ENCODE measurements at regions not wholly inside any gene's neighbourhood (a gene's known extent, or its start where the extent isn't known, plus 50 kb on each side); places are given as distances from the start of the nearest gene placed in this dataset.
A peak's percentile ranks its signal among the peaks of the same experiment; 100 is the strongest.

- H3K9me3 ChIP-seq = no peaks in the 10 kb centered on the region
- no peak for TF ChIP-seq CTCF (IDR thresholded peaks at IDR 0.05)
- no peak for TF ChIP-seq POLR2A (IDR thresholded peaks at IDR 0.05)
- H3K4me1 ChIP-seq = peaks cover 0 to 8% of the 10 kb centered on the region in 2 donors
- no peaks in the 10 kb centered on the region for H3K36me3 ChIP-seq
- DNase-seq = no peak
- intact Hi-C loops (cut with DNase I; ENCODE audit: low total_unique reads) = no loop called here
- no peak overlapping the region for H3K4me3 ChIP-seq
- no peaks in the 10 kb centered on the region for H3K27me3 ChIP-seq
- H3K27ac ChIP-seq = peak overlapping the region in 1 of 2 donors; percentile 36
Measured at GRCh38 chr1:117794073-117794472, 135.3 kb downstream of the GDAP2 start.

GRCh38 chr1:117795190-117795589, 134.2 kb downstream of the GDAP2 start:
- intact Hi-C loops (cut with DNase I; ENCODE audit: low total_unique reads) = no loop called here
- TF ChIP-seq CTCF (IDR thresholded peaks at IDR 0.05) = no peak
- TF ChIP-seq POLR2A (IDR thresholded peaks at IDR 0.05) = no peak
- H3K4me3 ChIP-seq = no peak overlapping the region
- H3K4me1 ChIP-seq = peaks cover 0 to 8% of the 10 kb centered on the region in 2 donors
- H3K27me3 ChIP-seq = no peaks in the 10 kb centered on the region
- no peaks in the 10 kb centered on the region for H3K36me3 ChIP-seq
- no peak for DNase-seq
- H3K27ac ChIP-seq = peak overlapping the region in 1 of 2 donors; percentile 2
- no peaks in the 10 kb centered on the region for H3K9me3 ChIP-seq

- Histone ChIP-seq H3K9me3 (no peaks in the 10 kb centered on the region), H3K4me3 (no peak overlapping the region), H3K27me3 (no peaks in the 10 kb centered on the region), H3K4me1 (peaks cover 0 to 8% of the 10 kb centered on the region in 2 donors), H3K27ac (no peak overlapping the region), H3K36me3 (no peaks in the 10 kb centered on the region)
- no peak for DNase-seq
- TF ChIP-seq CTCF (IDR thresholded peaks at IDR 0.05) (no peak), POLR2A (IDR thresholded peaks at IDR 0.05) (no peak)
- intact Hi-C loops (cut with DNase I; ENCODE audit: low total_unique reads) = no loop called here
Measured at GRCh38 chr1:117795792-117796191, 133.6 kb downstream of the GDAP2 start.

GRCh38 chr1:117796226-117796625, 133.2 kb downstream of the GDAP2 start:
- Histone ChIP-seq H3K4me3 (no peak overlapping the region), H3K4me1 (peaks cover 0 to 8% of the 10 kb centered on the region in 2 donors), H3K36me3 (no peaks in the 10 kb centered on the region), H3K27me3 (no peaks in the 10 kb centered on the region), H3K27ac (no peak overlapping the region), H3K9me3 (no peaks in the 10 kb centered on the region)
- TF ChIP-seq POLR2A (IDR thresholded peaks at IDR 0.05) (no peak), CTCF (IDR thresholded peaks at IDR 0.05) (no peak)
- intact Hi-C loops (cut with DNase I; ENCODE audit: low total_unique reads) = no loop called here
- DNase-seq = no peak

- intact Hi-C loops (cut with DNase I; ENCODE audit: low total_unique reads) = no loop called here
- H3K27ac ChIP-seq = no peak overlapping the region
- no peak for DNase-seq
Measured at GRCh38 chr1:117798550-117798949, 130.9 kb downstream of the GDAP2 start.

More at GRCh38 chr1:117798550-117798949, 130.9 kb downstream of the GDAP2 start:
- peaks cover 0 to 17% of the 10 kb centered on the region in 2 donors for H3K4me1 ChIP-seq
- no peaks in the 10 kb centered on the region for H3K36me3 ChIP-seq
- H3K9me3 ChIP-seq = no peaks in the 10 kb centered on the region
- H3K27me3 ChIP-seq = no peaks in the 10 kb centered on the region
- no peak overlapping the region for H3K4me3 ChIP-seq
- TF ChIP-seq CTCF (IDR thresholded peaks at IDR 0.05) = no peak
- no peak for TF ChIP-seq POLR2A (IDR thresholded peaks at IDR 0.05)
